Limb (tissue), 2 donors: ENCODE measurements at regions not wholly inside any gene's neighbourhood (a gene's known extent, or its start where the extent isn't known, plus 50 kb on each side); places are given as distances from the start of the nearest gene placed in this dataset.
"Not testable (repeated sequence)": the region's sequence is repeated elsewhere in the genome, so short reads cannot be mapped to it uniquely, and the experiment has no call there.

Experiments
- DNase-seq, 2 donors: peaks; one replicate each; pipeline ENCODE4 v3.0.0-alpha.2; 2016; ENCODE audit errors: extremely low spot score in 2 of 2

GRCh38 chr5:152527358-152528052, 122.4 kb upstream of the NMUR2 start:
- no peak for DNase-seq

GRCh38 chr5:152529440-152529839, 124.4 kb upstream of the NMUR2 start:
- no peak for DNase-seq

- DNase-seq, result peak in 1 of 2 donors; percentile 61
Observed at GRCh38 chr5:152532714-152533113, 127.6 kb upstream of the NMUR2 start.

GRCh38 chr5:152534641-152535040, 129.6 kb upstream of the NMUR2 start:
- no peak for DNase-seq

GRCh38 chr5:152542741-152543140, 137.7 kb upstream of the NMUR2 start:
- DNase-seq, result peak; percentile 15 to 51

- DNase-seq, result no peak
Observed at GRCh38 chr5:152546493-152546892, 141.4 kb upstream of the NMUR2 start.

- DNase-seq, result no peak
Observed at GRCh38 chr5:152547202-152547601, 142.1 kb upstream of the NMUR2 start.

- no peak for DNase-seq
Observed at GRCh38 chr5:152549709-152550108, 144.6 kb upstream of the NMUR2 start.

GRCh38 chr5:152551061-152551460, 146.0 kb upstream of the NMUR2 start:
- no peak for DNase-seq

- no peak for DNase-seq
Observed at GRCh38 chr5:152556784-152557183, 151.7 kb upstream of the NMUR2 start.

GRCh38 chr5:152560512-152561137, 155.5 kb upstream of the NMUR2 start:
- DNase-seq, result peak; percentile 45 to 73

- DNase-seq, result no peak
Observed at GRCh38 chr5:152568016-152568415, 162.9 kb upstream of the NMUR2 start.

GRCh38 chr5:152572812-152573211, 167.7 kb upstream of the NMUR2 start:
- no peak for DNase-seq

- DNase-seq, result no peak
Observed at GRCh38 chr5:152584103-152584502, 179.0 kb upstream of the NMUR2 start.

- DNase-seq, result no peak
Observed at GRCh38 chr5:152592416-152592815, 187.3 kb upstream of the NMUR2 start.

- DNase-seq, result no peak
Observed at GRCh38 chr5:152593388-152593787, 188.3 kb upstream of the NMUR2 start.

GRCh38 chr5:152595405-152595804, 190.3 kb upstream of the NMUR2 start:
- DNase-seq, result peak in 1 of 2 donors; percentile 19

GRCh38 chr5:152599096-152599495, 194.0 kb upstream of the NMUR2 start:
- no peak for DNase-seq

GRCh38 chr5:152601806-152602732, 197.0 kb upstream of the NMUR2 start:
- no peak for DNase-seq

- not testable (repeated sequence) for DNase-seq
Observed at GRCh38 chr5:152606050-152606449, 201.0 kb upstream of the NMUR2 start.

GRCh38 chr5:152606776-152607364, 201.8 kb upstream of the NMUR2 start:
- no peak for DNase-seq
